ENCODE measurements at regions not wholly inside any gene's neighbourhood (a gene's known extent, or its start where the extent isn't known, plus 50 kb on each side); places are given as distances from the start of the nearest gene placed in this dataset.

GRCh38 chr7:46534664-46535588 lies 613.9 kb upstream of the IGFBP3 start:
- DNase-seq (ENCODE audit: low spot score) = no peak

GRCh38 chr7:46533946-46534345 lies 612.9 kb upstream of the IGFBP3 start:
- no peak for DNase-seq (ENCODE audit: low spot score)

GRCh38 chr7:46532571-46532970 lies 611.5 kb upstream of the IGFBP3 start:
- no peak for DNase-seq (ENCODE audit: low spot score)

GRCh38 chr7:46530081-46530750 lies 609.1 kb upstream of the IGFBP3 start:
- DNase-seq (ENCODE audit: low spot score) = no peak

GRCh38 chr7:46527360-46527759 lies 606.3 kb upstream of the IGFBP3 start:
- no peak for DNase-seq (ENCODE audit: low spot score)

- DNase-seq (ENCODE audit: low spot score) = peak; percentile 54
Measured at GRCh38 chr7:46525876-46526275, 604.8 kb upstream of the IGFBP3 start.

- DNase-seq (ENCODE audit: low spot score) = no peak
Measured at GRCh38 chr7:46524350-46524749, 603.3 kb upstream of the IGFBP3 start.

- no peak for DNase-seq (ENCODE audit: low spot score)
Measured at GRCh38 chr7:46522354-46522906, 601.4 kb upstream of the IGFBP3 start.

GRCh38 chr7:46518713-46519112 lies 597.6 kb upstream of the IGFBP3 start:
- DNase-seq (ENCODE audit: low spot score) = no peak

- no peak for DNase-seq (ENCODE audit: low spot score)
Measured at GRCh38 chr7:46515844-46516590, 594.9 kb upstream of the IGFBP3 start.

GRCh38 chr7:46513447-46513848 lies 592.4 kb upstream of the IGFBP3 start:
- DNase-seq (ENCODE audit: low spot score) = no peak

GRCh38 chr7:46512891-46513413 lies 591.9 kb upstream of the IGFBP3 start:
- no peak for DNase-seq (ENCODE audit: low spot score)

- DNase-seq (ENCODE audit: low spot score) = no peak
Measured at GRCh38 chr7:46511442-46512215, 590.6 kb upstream of the IGFBP3 start.

- DNase-seq (ENCODE audit: low spot score) = no peak
Measured at GRCh38 chr7:46508583-46508982, 587.5 kb upstream of the IGFBP3 start.

GRCh38 chr7:46507560-46507959 lies 586.5 kb upstream of the IGFBP3 start:
- DNase-seq (ENCODE audit: low spot score) = no peak

- no peak for DNase-seq (ENCODE audit: low spot score)
Measured at GRCh38 chr7:46494441-46494840, 573.4 kb upstream of the IGFBP3 start.

GRCh38 chr7:46494028-46494427 lies 573.0 kb upstream of the IGFBP3 start:
- no peak for DNase-seq (ENCODE audit: low spot score)

GRCh38 chr7:46493196-46493595 lies 572.1 kb upstream of the IGFBP3 start:
- no peak for DNase-seq (ENCODE audit: low spot score)

- DNase-seq (ENCODE audit: low spot score) = no peak
Measured at GRCh38 chr7:46492466-46492865, 571.4 kb upstream of the IGFBP3 start.

GRCh38 chr7:46490406-46490805 lies 569.3 kb upstream of the IGFBP3 start:
- no peak for DNase-seq (ENCODE audit: low spot score)

GRCh38 chr7:46489106-46489505 lies 568.0 kb upstream of the IGFBP3 start:
- DNase-seq (ENCODE audit: low spot score) = no peak
